ENCODE measurements at regions not wholly inside any gene's neighbourhood (a gene's known extent, or its start where the extent isn't known, plus 50 kb on each side); places are given as distances from the start of the nearest gene placed in this dataset.
"Not testable (repeated sequence)": the region's sequence is repeated elsewhere in the genome, so short reads cannot be mapped to it uniquely, and the experiment has no call there.

DNA sequence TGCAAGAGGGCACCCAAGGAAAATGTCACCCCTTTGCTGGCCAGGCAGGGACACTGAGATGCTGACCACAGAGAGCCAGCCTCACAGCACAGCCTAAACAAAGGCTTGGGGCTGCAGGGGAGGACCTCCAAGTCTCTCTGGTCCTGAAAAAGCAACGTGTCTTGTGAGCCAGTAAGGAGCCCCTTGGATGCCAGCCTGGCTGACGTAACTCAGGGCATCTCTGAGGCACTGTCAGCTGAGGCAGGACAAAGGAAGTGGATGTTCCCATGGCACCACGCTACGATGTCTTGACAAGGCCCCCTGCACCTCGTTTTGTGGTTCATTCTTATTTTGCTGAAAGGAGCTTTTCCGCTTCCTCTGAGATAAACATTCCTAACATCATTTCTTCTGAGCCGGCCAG lies 160.7 kb downstream of the OR4M2 start:
- Histone ChIP-seq H3K36me3 (ENCODE audit: control insufficient read depth in 4 of 4, insufficient read depth in 4 of 4, low read length in 3 of 4) (no peaks in the 10 kb centered on the region), H3K4me3 (ENCODE audit: control insufficient read depth in 1 of 7, extremely low read depth in 1 of 7, insufficient read depth in 4 of 7, low read depth in 2 of 7, low read length in 6 of 7) (no peak overlapping the region), H3K27me3 (replicated peaks in 2 of 5; ENCODE audit: control insufficient read depth in 4 of 5, insufficient read depth in 5 of 5, low read length in 4 of 5) (no peaks in the 10 kb centered on the region), H3K9me3 (ENCODE audit: control extremely low read depth in 1 of 5, control insufficient read depth in 4 of 5, insufficient read depth in 2 of 5, low read depth in 1 of 5, low read length in 4 of 5) (no peaks in the 10 kb centered on the region), H3K27ac (ENCODE audit: insufficient read depth in 1 of 2, low read depth in 1 of 2, low read length in 2 of 2, poor library complexity in 1 of 2, severe bottlenecking in 2 of 2) (no peak overlapping the region), H3K4me1 (ENCODE audit: control extremely low read depth in 1 of 4, control insufficient read depth in 4 of 4, insufficient read depth in 4 of 4, low read length in 3 of 4) (peaks cover 0 to 2% (median 0%) of the 10 kb centered on the region in 4 experiments)
- CTCF ChIA-PET: no interaction called here
- POLR2A ChIA-PET: no interaction called here
- WGBS (ENCODE audit: insufficient coverage): 77% methylated on average over 5 of the region's 7 CpGs
- no peak for DNase-seq

DNA sequence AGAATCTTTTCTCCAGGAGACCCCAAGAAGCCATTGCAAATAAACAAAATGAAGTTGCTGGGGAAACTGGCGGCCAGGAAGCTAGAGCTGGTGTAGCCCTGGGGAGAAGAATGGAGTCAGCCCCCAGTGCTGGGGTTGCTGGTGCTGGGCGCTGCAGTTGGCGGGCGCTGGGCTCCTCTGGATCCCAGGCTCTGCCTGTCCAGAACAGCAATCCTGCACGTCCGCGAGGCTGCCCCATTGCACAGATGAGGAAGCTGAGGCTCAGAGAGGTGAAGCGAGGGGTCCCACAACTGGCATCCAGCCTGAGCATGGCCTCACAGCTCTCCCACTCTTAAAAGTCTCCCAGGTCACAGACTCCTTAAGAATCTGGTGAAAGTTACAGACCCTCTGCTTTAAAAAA lies 161.1 kb downstream of the OR4M2 start:
- H3K36me3 ChIP-seq (ENCODE audit: control insufficient read depth in 4 of 4, insufficient read depth in 4 of 4, low read length in 3 of 4): no peaks in the 10 kb centered on the region
- peaks cover 0 to 2% (median 0%) of the 10 kb centered on the region in 4 experiments for H3K4me1 ChIP-seq (ENCODE audit: control extremely low read depth in 1 of 4, control insufficient read depth in 4 of 4, insufficient read depth in 4 of 4, low read length in 3 of 4)
- POLR2A ChIA-PET: no interaction called here
- H3K27me3 ChIP-seq (replicated peaks in 2 of 5; ENCODE audit: control insufficient read depth in 4 of 5, insufficient read depth in 5 of 5, low read length in 4 of 5): no peaks in the 10 kb centered on the region
- no peaks in the 10 kb centered on the region for H3K9me3 ChIP-seq (ENCODE audit: control extremely low read depth in 1 of 5, control insufficient read depth in 4 of 5, insufficient read depth in 2 of 5, low read depth in 1 of 5, low read length in 4 of 5)
- 93% methylated on average over 8 of the region's 8 CpGs for whole genome bisulfite sequencing (ENCODE audit: insufficient coverage)
- H3K27ac ChIP-seq (ENCODE audit: insufficient read depth in 1 of 2, low read depth in 1 of 2, low read length in 2 of 2, poor library complexity in 1 of 2, severe bottlenecking in 2 of 2): no peak overlapping the region
- DNase-seq: no peak
- no peak overlapping the region for H3K4me3 ChIP-seq (ENCODE audit: control insufficient read depth in 1 of 7, extremely low read depth in 1 of 7, insufficient read depth in 4 of 7, low read depth in 2 of 7, low read length in 6 of 7)
- CTCF ChIA-PET: no interaction called here

DNA sequence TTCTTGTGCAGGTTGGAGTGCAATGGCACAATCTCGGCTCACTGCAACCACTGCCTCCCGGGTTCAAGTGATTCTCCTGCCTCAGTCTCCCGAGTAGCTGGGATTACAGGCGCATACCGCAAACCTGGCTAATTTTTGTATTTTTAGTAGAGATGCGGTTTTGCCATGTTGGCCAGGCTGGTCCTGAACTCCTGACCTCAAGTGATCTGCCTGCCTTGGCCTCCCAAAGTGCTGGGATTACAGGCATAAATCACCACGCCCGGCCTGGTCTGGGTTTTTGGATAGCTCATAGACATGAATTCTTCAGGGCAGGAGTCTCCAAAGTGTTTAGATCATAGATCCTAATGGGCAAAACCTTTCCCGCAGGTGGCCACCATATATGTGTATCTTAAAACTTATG lies 162.0 kb downstream of the OR4M2 start:
- CTCF ChIA-PET, POLR2A ChIA-PET: not testable (repeated sequence)
- WGBS (ENCODE audit: insufficient coverage): 93% methylated on average over 6 of the region's 9 CpGs

DNA sequence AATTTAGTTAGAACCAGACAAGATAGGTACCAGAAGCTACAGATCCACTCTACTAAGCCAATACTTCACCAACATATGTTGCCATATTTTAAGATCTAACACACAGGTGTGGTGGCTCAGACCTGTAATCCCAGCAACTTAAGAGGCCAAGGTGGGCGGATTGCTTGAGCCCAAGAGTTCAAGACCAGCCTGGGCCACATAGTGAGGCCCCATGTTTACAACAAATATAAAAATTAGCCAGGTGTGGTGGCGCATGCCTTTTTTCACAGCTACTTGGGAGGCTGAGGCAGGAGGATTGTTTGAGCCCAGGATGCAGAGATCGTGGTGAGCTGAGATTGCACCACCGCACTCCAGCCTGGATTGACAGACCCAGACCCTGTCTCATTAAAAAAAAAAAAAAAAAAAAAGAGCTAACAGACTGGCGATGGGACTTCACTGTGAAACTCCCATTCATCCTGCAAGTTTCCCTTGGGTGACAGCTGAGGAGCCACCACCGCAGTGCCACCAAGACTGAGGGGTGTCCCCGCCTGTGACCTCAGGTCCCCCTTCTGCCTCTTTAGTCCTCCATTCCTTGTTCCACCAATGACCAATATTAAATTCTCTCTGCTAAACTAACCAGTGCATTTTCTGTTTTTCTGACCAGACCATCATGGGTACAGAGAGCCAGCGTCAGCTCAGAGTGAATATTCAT lies 163.3 kb downstream of the OR4M2 start:
- 94% methylated on average over 8 of the region's 8 CpGs for WGBS (ENCODE audit: insufficient coverage)
- DNase-seq: no peak
- Histone ChIP-seq H3K4me3 (ENCODE audit: control insufficient read depth in 1 of 7, extremely low read depth in 1 of 7, insufficient read depth in 4 of 7, low read depth in 2 of 7, low read length in 6 of 7) (no peak overlapping the region), H3K36me3 (ENCODE audit: control insufficient read depth in 4 of 4, insufficient read depth in 4 of 4, low read length in 3 of 4) (no peaks in the 10 kb centered on the region), H3K27me3 (replicated peaks in 2 of 5; ENCODE audit: control insufficient read depth in 4 of 5, insufficient read depth in 5 of 5, low read length in 4 of 5) (no peaks in the 10 kb centered on the region), H3K9me3 (ENCODE audit: control extremely low read depth in 1 of 5, control insufficient read depth in 4 of 5, insufficient read depth in 2 of 5, low read depth in 1 of 5, low read length in 4 of 5) (no peaks in the 10 kb centered on the region), H3K27ac (ENCODE audit: insufficient read depth in 1 of 2, low read depth in 1 of 2, low read length in 2 of 2, poor library complexity in 1 of 2, severe bottlenecking in 2 of 2) (no peak overlapping the region), H3K4me1 (ENCODE audit: control extremely low read depth in 1 of 4, control insufficient read depth in 4 of 4, insufficient read depth in 4 of 4, low read length in 3 of 4) (peaks cover 0 to 2% (median 0%) of the 10 kb centered on the region in 4 experiments)
- ChIA-PET CTCF (no interaction called here), POLR2A (no interaction called here)

More for the DNA sequence above, 162.0 kb downstream of the OR4M2 start:
- H3K4me3 ChIP-seq (ENCODE audit: control insufficient read depth in 1 of 7, extremely low read depth in 1 of 7, insufficient read depth in 4 of 7, low read depth in 2 of 7, low read length in 6 of 7); DNase-seq; H3K36me3 ChIP-seq (ENCODE audit: control insufficient read depth in 4 of 4, insufficient read depth in 4 of 4, low read length in 3 of 4); H3K27me3 ChIP-seq (replicated peaks in 2 of 5; ENCODE audit: control insufficient read depth in 4 of 5, insufficient read depth in 5 of 5, low read length in 4 of 5); H3K27ac ChIP-seq (ENCODE audit: insufficient read depth in 1 of 2, low read depth in 1 of 2, low read length in 2 of 2, poor library complexity in 1 of 2, severe bottlenecking in 2 of 2); H3K9me3 ChIP-seq (ENCODE audit: control extremely low read depth in 1 of 5, control insufficient read depth in 4 of 5, insufficient read depth in 2 of 5, low read depth in 1 of 5, low read length in 4 of 5); H3K4me1 ChIP-seq (ENCODE audit: control extremely low read depth in 1 of 4, control insufficient read depth in 4 of 4, insufficient read depth in 4 of 4, low read length in 3 of 4): not testable (repeated sequence)

DNA sequence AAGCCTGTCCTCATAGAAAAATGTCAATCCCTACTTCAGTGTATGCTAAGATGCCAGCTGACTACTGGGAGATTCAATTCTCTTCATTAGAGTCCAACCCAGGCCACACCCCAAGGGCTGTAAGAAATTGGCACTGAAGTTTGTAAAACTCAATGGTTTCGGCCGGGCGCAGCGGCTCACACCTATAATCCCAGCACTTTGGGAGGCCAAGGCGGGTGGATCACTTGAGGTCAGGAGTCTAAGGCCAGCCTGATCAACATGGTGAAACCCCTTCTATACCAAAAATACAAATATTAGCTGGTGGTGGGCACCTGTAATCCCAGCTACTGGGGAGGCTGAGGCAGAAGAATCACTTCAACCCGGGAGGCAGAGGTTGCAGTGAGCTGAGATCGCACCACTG lies 169.2 kb downstream of the OR4M2 start:
- H3K27ac ChIP-seq (ENCODE audit: insufficient read depth in 1 of 2, low read depth in 1 of 2, low read length in 2 of 2, poor library complexity in 1 of 2, severe bottlenecking in 2 of 2); CTCF ChIA-PET; H3K27me3 ChIP-seq (replicated peaks in 2 of 5; ENCODE audit: control insufficient read depth in 4 of 5, insufficient read depth in 5 of 5, low read length in 4 of 5); H3K36me3 ChIP-seq (ENCODE audit: control insufficient read depth in 4 of 4, insufficient read depth in 4 of 4, low read length in 3 of 4); POLR2A ChIA-PET; DNase-seq; H3K9me3 ChIP-seq (ENCODE audit: control extremely low read depth in 1 of 5, control insufficient read depth in 4 of 5, insufficient read depth in 2 of 5, low read depth in 1 of 5, low read length in 4 of 5); H3K4me3 ChIP-seq (ENCODE audit: control insufficient read depth in 1 of 7, extremely low read depth in 1 of 7, insufficient read depth in 4 of 7, low read depth in 2 of 7, low read length in 6 of 7): not testable (repeated sequence)
- peaks cover 0 to 16% (median 9%) of the 10 kb centered on the region in 4 experiments for H3K4me1 ChIP-seq (ENCODE audit: control extremely low read depth in 1 of 4, control insufficient read depth in 4 of 4, insufficient read depth in 4 of 4, low read length in 3 of 4)
- 89% methylated on average over 6 of the region's 7 CpGs for WGBS (ENCODE audit: insufficient coverage)

DNA sequence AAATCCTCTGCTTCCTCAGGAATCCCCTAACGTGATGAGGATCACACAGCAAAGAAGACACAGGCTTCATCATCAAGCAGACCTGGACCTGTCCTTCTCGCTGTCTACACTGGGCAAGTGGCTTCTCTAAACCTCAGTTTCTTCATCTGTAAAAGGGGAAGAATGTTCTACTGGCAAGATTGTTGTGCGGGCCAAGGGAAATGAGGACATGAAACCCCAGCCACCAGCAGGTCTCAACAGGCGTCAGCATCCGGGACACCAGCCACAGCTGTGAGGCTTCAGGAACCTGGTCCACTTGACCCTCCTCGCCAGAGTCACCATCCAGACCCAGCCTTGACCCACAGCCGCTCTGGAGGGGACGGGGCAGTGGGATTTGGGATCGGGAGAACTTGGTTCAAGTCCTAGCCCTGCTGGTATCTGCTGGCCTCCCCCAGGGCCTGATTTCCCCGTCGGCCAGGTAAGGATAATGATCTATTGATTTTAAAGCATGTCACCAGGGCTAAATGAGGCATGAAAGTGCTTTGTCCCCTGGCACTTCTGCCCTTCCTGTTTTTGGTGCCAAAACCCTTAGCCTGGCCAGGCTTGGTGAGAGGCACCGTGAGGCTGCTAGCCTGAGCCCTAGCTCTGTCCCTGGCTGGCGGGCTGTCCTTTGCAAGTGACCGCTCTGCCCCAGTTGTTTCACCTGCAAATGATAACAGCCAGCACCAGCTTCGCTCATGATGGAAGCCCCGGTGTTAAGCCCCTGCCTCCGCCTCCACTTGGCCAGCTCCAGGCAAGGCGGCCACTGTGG lies 170.4 kb downstream of the OR4M2 start:
- POLR2A ChIA-PET; CTCF ChIA-PET; H3K27me3 ChIP-seq (replicated peaks in 2 of 5; ENCODE audit: control insufficient read depth in 4 of 5, insufficient read depth in 5 of 5, low read length in 4 of 5); DNase-seq; H3K4me3 ChIP-seq (ENCODE audit: control insufficient read depth in 1 of 7, extremely low read depth in 1 of 7, insufficient read depth in 4 of 7, low read depth in 2 of 7, low read length in 6 of 7); H3K9me3 ChIP-seq (ENCODE audit: control extremely low read depth in 1 of 5, control insufficient read depth in 4 of 5, insufficient read depth in 2 of 5, low read depth in 1 of 5, low read length in 4 of 5); H3K27ac ChIP-seq (ENCODE audit: insufficient read depth in 1 of 2, low read depth in 1 of 2, low read length in 2 of 2, poor library complexity in 1 of 2, severe bottlenecking in 2 of 2); H3K36me3 ChIP-seq (ENCODE audit: control insufficient read depth in 4 of 4, insufficient read depth in 4 of 4, low read length in 3 of 4): not testable (repeated sequence)
- H3K4me1 ChIP-seq (ENCODE audit: control extremely low read depth in 1 of 4, control insufficient read depth in 4 of 4, insufficient read depth in 4 of 4, low read length in 3 of 4): peaks cover 0 to 20% (median 10%) of the 10 kb centered on the region in 4 experiments
- WGBS (ENCODE audit: insufficient coverage): 88% methylated on average over 18 of the region's 18 CpGs

GRCh38 chr15:22251422-22251821 lies 171.1 kb downstream of the OR4M2 start:
- CTCF ChIA-PET: no interaction called here
- Histone ChIP-seq H3K27me3 (replicated peaks in 2 of 5; ENCODE audit: control insufficient read depth in 4 of 5, insufficient read depth in 5 of 5, low read length in 4 of 5) (peaks cover 0 to 10% (median 4%) of the 10 kb centered on the region in 5 experiments), H3K27ac (ENCODE audit: insufficient read depth in 1 of 2, low read depth in 1 of 2, low read length in 2 of 2, poor library complexity in 1 of 2, severe bottlenecking in 2 of 2) (no peak overlapping the region), H3K9me3 (ENCODE audit: control extremely low read depth in 1 of 5, control insufficient read depth in 4 of 5, insufficient read depth in 2 of 5, low read depth in 1 of 5, low read length in 4 of 5) (no peaks in the 10 kb centered on the region), H3K4me3 (ENCODE audit: control insufficient read depth in 1 of 7, extremely low read depth in 1 of 7, insufficient read depth in 4 of 7, low read depth in 2 of 7, low read length in 6 of 7) (no peak overlapping the region), H3K4me1 (ENCODE audit: control extremely low read depth in 1 of 4, control insufficient read depth in 4 of 4, insufficient read depth in 4 of 4, low read length in 3 of 4) (peaks cover 0 to 20% (median 10%) of the 10 kb centered on the region in 4 experiments), H3K36me3 (ENCODE audit: control insufficient read depth in 4 of 4, insufficient read depth in 4 of 4, low read length in 3 of 4) (no peaks in the 10 kb centered on the region)
- POLR2A ChIA-PET: no interaction called here
- no peak for DNase-seq
- WGBS (ENCODE audit: insufficient coverage): 90% methylated on average over 1 of the region's 1 CpG
